ENCODE measurements at regions not wholly inside any gene's neighbourhood (a gene's known extent, or its start where the extent isn't known, plus 50 kb on each side); places are given as distances from the start of the nearest gene placed in this dataset.
"Not testable (repeated sequence)": the region's sequence is repeated elsewhere in the genome, so short reads cannot be mapped to it uniquely, and the experiment has no call there.

GRCh38 chr3:74839566-74839965 lies 225.1 kb upstream of the CNTN3 start:
- CTCF ChIA-PET: interaction anchor here (0.6 kb wide), 1 partner anchor 15 kb away, joined by 3 read pairs; no protein-coding TSS in a partner anchor
- POLR2A ChIA-PET: no interaction called here

DNA sequence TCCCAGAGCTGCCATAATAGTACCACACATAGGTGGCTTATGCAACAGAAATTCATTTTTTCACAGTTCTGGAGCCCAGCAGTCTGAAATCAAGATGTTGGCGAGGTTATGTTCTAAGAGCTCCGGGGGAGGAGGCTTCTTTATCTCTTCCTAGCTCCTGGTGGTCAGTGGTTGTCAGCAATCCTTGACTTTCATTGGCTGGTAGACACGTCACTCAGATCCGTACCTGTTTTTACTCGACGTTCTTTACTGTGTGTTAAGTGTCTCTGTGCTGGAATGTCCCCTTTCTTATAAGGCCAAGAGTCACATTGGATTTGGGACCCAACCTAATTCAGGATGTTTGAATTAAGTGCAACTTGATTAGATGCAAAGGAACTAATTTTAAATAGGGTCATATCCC lies 218.5 kb upstream of the CNTN3 start:
- ChIA-PET POLR2A (no interaction called here), CTCF (no interaction called here)

DNA sequence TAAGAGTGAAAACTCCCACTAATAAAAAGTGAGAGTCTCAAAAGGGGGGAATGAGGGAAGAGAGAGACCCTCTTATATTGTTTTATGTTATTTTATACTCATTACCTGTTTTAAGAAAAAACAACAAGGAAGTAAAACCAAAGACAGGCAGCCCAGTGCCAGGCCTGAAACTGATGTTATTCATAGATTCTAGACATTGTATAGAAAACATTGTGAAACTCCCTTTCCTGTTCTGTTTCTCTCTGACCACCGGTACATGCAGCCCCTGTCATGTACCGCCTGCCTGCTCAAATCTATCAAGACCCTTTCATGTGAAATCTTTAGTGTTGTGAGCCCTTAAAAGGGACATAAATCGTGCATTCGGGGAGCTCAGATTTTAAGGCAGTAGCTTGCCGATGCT lies 216.4 kb upstream of the CNTN3 start:
- CTCF ChIA-PET, POLR2A ChIA-PET: not testable (repeated sequence)

- CTCF ChIA-PET, POLR2A ChIA-PET: not testable (repeated sequence)
Observed at GRCh38 chr3:74825404-74825803, 210.9 kb upstream of the CNTN3 start.

DNA sequence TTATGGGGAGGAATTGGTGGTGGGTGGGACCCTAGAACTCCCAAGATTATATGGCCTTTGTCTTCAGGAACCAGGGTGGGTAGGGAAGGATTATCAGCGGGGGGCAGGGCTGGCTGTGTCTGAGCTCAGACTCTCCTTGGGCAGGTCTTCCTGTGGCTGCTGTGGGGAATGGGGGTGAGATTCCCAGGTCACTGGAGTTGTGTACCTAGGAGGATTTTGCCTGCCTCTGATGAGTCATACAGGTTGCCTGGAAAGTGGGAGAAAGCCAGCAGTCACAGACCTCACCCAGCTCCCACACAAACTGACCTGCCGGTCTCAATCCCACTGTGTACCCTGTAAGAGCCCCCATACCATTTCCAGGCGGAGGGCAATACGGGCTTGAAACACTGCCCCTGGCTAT lies 209.9 kb upstream of the CNTN3 start:
- CTCF ChIA-PET: no interaction called here
- POLR2A ChIA-PET: no interaction called here

- ChIA-PET CTCF (no interaction called here), POLR2A (no interaction called here)
Observed at GRCh38 chr3:74814181-74814580, 199.7 kb upstream of the CNTN3 start.

- ChIA-PET POLR2A (no interaction called here), CTCF (no interaction called here)
Observed at GRCh38 chr3:74812756-74813155, 198.3 kb upstream of the CNTN3 start.

DNA sequence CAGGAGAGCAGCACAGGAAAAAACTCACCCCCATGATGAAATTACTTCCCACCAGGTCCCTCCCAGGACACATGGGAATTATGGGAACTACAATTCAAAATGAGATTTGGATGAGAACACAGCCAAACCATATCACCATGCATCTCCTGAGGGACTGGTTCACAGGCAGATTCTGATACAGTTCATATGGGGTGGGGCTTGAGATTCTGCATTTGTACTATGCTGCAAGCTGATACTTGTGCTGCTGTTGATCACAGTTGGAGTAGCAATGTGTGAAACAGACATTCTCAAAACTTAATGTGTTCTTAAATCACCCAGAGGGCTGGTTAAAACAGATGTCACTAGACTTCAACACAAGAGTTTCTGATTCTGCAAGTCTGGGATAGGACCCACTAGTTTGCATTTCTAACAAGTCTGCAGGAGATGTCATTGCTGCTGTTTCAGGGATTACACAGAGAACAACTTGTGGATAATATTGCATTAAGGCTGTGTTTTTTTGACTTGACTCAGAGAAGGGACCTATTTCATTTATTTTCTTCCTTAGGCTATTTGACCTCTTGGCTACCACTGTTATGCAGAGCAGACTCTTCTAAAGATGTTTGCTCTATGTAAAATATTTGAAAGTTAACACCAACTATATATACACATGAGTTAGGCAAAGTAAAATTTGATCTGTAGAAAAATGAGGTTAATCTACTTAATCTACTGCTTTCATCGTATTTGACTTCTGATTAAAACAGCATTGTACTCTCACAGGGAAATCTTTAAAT lies 194.2 kb upstream of the CNTN3 start:
- ChIA-PET CTCF (no interaction called here), POLR2A (no interaction called here)

DNA sequence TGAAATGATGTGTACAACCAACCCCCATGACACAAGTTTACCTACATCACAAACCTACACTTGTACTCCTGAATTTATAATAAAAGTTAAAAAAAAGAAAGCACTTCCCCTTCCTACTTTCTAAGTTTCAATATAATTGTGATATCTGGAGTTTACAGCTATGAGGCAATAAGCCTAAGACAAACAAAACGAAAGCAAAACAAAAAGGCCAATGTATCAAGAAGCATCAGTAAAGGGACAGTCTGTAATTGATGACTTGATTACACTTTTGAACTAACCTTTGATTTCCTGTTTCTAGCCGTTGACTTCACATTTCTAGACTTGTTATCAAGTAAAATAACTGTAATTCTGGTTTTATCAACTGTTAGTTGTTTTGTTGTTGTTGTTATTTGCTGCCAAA lies 187.5 kb upstream of the CNTN3 start:
- ChIA-PET POLR2A (no interaction called here), CTCF (no interaction called here)

DNA sequence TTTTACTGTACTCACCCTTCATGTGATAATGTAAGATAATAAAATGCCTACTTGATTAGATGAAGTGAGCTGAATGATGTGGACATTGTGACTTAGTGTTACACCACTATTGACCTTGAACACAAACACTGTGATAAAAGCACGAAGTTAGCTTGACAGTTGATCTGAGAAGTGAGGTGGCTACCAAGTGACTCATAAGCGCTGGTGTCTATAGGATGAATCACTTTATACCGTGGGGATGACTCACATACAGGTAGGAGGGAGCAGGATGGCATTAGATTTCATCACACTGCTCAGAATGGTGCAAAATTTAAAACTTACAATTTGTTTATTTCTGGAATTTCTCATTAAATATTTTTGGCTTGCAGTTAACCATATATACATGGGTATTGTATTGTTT lies 174.7 kb upstream of the CNTN3 start:
- ChIA-PET POLR2A (no interaction called here), CTCF (no interaction called here)

DNA sequence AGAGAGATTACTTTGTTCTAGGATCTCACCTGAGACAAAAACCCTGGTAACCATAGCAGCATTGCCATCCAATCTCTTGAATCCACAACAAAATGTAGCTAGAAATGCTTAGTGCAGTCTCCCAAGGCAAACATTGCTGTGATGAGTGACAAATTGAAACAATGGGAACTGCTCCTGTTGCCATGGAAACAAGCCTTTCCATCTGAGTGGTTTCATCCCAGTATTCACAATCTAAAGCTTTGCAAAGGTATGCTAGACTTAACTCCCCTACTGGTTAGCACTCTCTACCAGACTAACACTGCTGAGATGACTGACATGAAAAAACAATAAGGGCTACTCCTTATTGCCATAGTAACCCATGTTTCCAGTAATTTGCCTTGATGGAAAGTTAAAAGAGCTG lies 172.6 kb upstream of the CNTN3 start:
- ChIA-PET POLR2A (no interaction called here), CTCF (no interaction called here)

DNA sequence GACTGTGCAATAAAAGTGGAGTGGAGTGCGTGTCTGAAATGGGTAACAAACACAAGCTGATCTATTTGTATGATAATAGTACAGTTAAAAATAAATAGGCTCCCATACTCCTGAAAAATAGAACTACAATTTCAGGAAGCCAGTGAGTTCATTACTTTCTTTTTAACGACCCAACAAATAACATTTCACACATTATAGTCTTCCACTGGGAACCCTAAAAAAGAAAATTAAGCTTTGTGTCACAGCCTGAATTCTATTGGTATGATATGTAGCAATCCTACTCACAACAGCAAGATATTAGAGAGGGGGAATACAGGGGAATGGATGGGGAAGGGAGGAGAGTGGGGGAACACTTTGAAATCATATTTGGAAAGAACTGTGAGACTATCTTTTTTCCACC lies 156.9 kb upstream of the CNTN3 start:
- POLR2A ChIA-PET: no interaction called here
- CTCF ChIA-PET: no interaction called here

- POLR2A ChIA-PET: no interaction called here
- CTCF ChIA-PET: no interaction called here
Observed at GRCh38 chr3:74768010-74768409, 153.6 kb upstream of the CNTN3 start.

DNA sequence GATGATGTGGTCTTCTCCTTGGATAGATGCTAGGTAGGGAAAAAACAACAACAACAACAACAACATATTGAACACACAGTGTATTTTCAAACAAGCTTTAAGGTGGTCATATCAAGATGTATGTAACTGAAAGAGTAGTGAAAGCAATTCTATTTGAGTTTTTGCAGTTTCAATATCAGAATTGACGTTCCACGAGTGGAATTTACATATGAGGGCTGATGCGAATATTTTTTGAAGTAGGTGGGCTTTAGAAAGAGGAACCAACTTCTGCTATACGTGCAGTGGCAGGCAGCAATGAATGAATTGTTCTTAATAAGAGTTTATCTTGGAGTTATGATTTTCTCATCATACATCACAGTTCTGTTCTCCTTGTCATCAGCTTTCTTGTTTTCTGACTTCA lies 151.9 kb upstream of the CNTN3 start:
- ChIA-PET CTCF (no interaction called here), POLR2A (no interaction called here)

- POLR2A ChIA-PET: no interaction called here
- CTCF ChIA-PET: no interaction called here
Observed at GRCh38 chr3:74763830-74764229, 149.4 kb upstream of the CNTN3 start.

- POLR2A ChIA-PET: no interaction called here
Observed at GRCh38 chr3:74756674-74757073, 142.2 kb upstream of the CNTN3 start.

DNA sequence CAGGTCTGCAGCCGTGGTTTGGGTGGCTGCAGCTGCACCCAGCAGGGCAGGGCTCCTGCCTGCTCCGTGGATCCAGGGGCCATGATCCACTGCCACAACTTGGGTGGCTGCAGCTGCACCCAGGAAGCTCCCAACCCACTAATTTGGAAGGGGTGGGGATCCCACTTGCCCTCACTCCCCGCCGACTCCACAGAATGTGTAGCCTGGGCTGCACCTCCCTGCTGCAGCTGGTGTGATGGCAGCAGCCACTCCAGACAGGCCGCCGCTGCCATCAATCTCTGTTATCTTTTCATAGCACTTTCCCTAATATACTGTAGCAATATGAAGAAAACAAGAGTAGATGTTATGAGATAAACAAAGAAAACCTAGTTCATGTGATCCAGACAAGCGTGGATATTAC lies 137.8 kb upstream of the CNTN3 start:
- POLR2A ChIA-PET: no interaction called here
- CTCF ChIA-PET: no interaction called here

More at GRCh38 chr3:74756674-74757073, 142.2 kb upstream of the CNTN3 start:
- CTCF ChIA-PET: no interaction called here

DNA sequence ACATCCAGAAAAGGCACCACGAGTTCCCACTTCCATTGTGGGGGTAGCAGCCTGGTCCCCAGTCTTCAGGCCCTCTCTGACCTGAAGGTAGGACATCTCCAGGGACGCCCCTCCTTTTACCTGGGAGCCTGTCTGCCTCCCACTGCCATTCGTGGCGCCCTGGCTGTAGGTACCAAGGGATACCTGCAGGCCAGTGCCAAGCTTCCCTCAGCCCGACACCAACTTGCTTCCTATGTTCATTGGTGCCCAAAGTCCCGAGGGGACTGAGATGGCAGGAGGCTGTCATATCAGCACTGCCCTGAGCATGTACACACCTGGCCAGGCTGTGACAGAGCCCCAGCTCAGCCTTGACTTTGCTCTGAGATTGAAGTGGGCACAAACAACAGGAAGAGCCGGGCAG lies 137.3 kb upstream of the CNTN3 start:
- CTCF ChIA-PET: no interaction called here
- POLR2A ChIA-PET: no interaction called here

GRCh38 chr3:74750901-74751300 lies 136.4 kb upstream of the CNTN3 start:
- POLR2A ChIA-PET: no interaction called here
- CTCF ChIA-PET: no interaction called here

DNA sequence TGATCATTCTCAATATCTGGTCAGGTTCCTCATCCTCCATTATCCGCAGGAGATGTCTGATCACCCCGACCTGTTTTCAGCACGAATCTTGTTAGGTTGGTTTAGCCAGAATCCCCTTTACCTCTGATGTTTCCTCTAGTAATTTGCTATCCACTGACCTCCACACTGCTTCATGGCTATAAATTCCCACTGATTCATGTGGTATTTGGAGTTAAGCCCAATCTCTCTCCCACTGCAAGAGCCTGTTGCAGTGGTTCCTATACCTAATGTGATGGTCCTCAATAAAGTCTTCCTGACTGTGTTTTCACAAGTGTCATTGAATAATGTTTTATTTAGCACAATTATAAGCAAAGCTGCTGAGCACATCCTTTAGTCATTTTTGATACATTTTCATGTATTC lies 124.8 kb upstream of the CNTN3 start:
- CTCF ChIA-PET: no interaction called here
- POLR2A ChIA-PET: no interaction called here

DNA sequence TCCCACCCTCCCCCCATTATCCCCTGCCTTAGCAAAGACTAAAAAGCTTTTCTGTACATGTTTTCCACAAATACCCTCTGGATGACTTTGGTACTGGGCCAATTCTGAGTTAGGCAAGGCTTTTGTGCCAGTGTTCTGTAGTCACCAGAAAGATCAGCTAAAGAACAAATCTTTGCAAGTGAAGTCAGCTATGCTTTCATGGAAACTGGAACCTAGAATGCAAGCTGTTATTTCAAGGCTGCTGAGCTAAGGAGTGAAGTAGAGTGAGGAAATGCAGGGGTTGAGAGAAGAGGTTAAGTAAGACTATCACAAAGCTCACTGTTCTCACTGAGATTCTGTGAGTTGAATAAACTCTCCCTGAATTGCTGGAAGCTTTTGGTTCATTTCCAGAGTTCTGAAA lies 107.8 kb upstream of the CNTN3 start:
- CTCF ChIA-PET: no interaction called here

DNA sequence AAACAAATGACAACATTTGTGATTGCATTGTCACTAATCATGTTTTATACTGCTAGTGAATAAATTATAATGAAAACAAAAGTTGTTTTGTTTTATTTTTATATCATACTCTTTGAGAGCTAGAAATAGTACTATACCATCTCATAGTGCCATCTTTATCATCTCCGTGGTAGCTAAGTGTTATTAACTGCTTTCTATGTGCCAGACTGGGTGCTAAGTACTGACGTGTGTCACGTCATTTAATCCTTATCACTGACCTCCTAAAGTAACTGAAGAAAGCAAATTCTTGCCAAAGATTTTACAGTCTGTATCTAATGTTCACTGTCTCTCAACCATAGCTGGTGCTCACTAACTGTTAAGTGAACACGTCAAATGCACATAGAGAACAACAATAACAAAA lies 99.5 kb upstream of the CNTN3 start:
- POLR2A ChIA-PET: no interaction called here
- CTCF ChIA-PET: no interaction called here

More for the DNA sequence above, 107.8 kb upstream of the CNTN3 start:
- POLR2A ChIA-PET: no interaction called here

Data from activated CD8-positive, alpha-beta memory T cell treated with anti-CD3 and anti-CD28 coated beads for 36 hours (primary cell).